Lung (tissue), 11 donors: ENCODE measurements at regions not wholly inside any gene's neighbourhood (a gene's known extent, or its start where the extent isn't known, plus 50 kb on each side); places are given as distances from the start of the nearest gene placed in this dataset.

ENCODE experiments used
- ATAC-seq: fragments of 200-7000 bp; cut with Tn5 transposase; one replicate; pipeline ENCODE4 v1.9.1; 2020; ENCODE audit warnings: moderate number of reproducible peaks; ENCODE audit not compliant: insufficient read depth, low FRiP score
- DNase-seq, 3 donors: peaks; one replicate each; pipeline ENCODE4 v3.0.0-alpha.2; 2013 to 2017
- H3K27ac ChIP-seq, 2 donors: one replicate each; pipeline ENCODE4 v1.5.1; 2013; ENCODE audit warnings: mild to moderate bottlenecking in 2 of 2, moderate library complexity in 2 of 2, control low read depth in 1 of 2, inconsistent platforms in 1 of 2, low read depth in 1 of 2, low read length in 1 of 2
- H3K27me3 ChIP-seq, 3 donors: one replicate each; pipeline ENCODE4 v1.5.1; 2013; ENCODE audit warnings: low read length in 2 of 3; ENCODE audit not compliant: control insufficient read depth in 3 of 3, insufficient read depth in 3 of 3
- H3K36me3 ChIP-seq, 4 donors: one replicate each; pipeline ENCODE4 v1.5.1; 2013; ENCODE audit warnings: low read length in 4 of 4, mild to moderate bottlenecking in 1 of 4, moderate library complexity in 1 of 4; ENCODE audit not compliant: control insufficient read depth in 4 of 4, insufficient read depth in 4 of 4
- H3K4me1 ChIP-seq, 5 donors: one replicate each; pipeline ENCODE4 v1.5.1; 2013; ENCODE audit warnings: low read length in 5 of 5, mild to moderate bottlenecking in 2 of 5, moderate library complexity in 1 of 5; ENCODE audit not compliant: control insufficient read depth in 5 of 5, insufficient read depth in 5 of 5
- H3K4me3 ChIP-seq: one replicate; pipeline ENCODE4 v1.5.1; 2013; ENCODE audit warnings: mild to moderate bottlenecking, control low read depth, moderate library complexity
- H3K9ac ChIP-seq, 2 donors: one replicate each; pipeline ENCODE4 v1.5.1; 2013; ENCODE audit warnings: low read length in 2 of 2, control low read depth in 1 of 2; ENCODE audit not compliant: insufficient read depth in 1 of 2
- H3K9me3 ChIP-seq, 4 donors: one replicate each; pipeline ENCODE4 v1.5.1; 2013; ENCODE audit warnings: low read length in 3 of 4, mild to moderate bottlenecking in 1 of 4, moderate library complexity in 1 of 4; ENCODE audit not compliant: control insufficient read depth in 4 of 4, insufficient read depth in 3 of 4
- CTCF ChIP-seq: IDR thresholded peaks from 2 replicates; pipeline ENCODE4 v1.5.1; 2012; ENCODE audit warnings: mild to moderate bottlenecking; ENCODE audit errors: control extremely low read depth, extremely low read depth
- WGBS, 2 donors: extraction: QIAGEN DNeasy Blood & Tissue Kit; methylation state at CpG; one replicate each; pipeline ENCODE4 v1.1.7; 2013; 5-methylcytosine and 5-hydroxymethylcytosine counted together
- donor health status: control.
- donor health status: control.
- donor health status: Bipolar disorder and iron deficiency.
- donor health status: healthy.
- donor health status: DM: yes; HTN: yes; CAD: no.

GRCh38 chr10:63707254-63707910, 186.2 kb downstream of the REEP3 start:
- H3K9me3 ChIP-seq: peaks cover 0 to 1% (median 0%) of the 10 kb centered on the region in 4 donors
- H3K9ac ChIP-seq: no peak overlapping the region
- peak; percentile 44 for ATAC-seq

GRCh38 chr10:63708421-63708820, 187.2 kb downstream of the REEP3 start:
- Histone ChIP-seq H3K4me1 (peaks cover 16 to 26% (median 22%) of the 10 kb centered on the region in 5 donors), H3K27ac (peak overlapping the region in 1 of 2 donors; percentile 45), H3K9ac (no peak overlapping the region), H3K4me3 (no peak overlapping the region), H3K27me3 (no peaks in the 10 kb centered on the region), H3K9me3 (peaks cover 0 to 1% (median 0%) of the 10 kb centered on the region in 4 donors), H3K36me3 (no peaks in the 10 kb centered on the region)
- no peak for DNase-seq
- TF ChIP-seq CTCF: no peak
- ATAC-seq: no peak
- 67 to 81% methylated on average over 5 of the region's 5 CpGs for WGBS, 2 donors

More at GRCh38 chr10:63707254-63707910, 186.2 kb downstream of the REEP3 start:
- Histone ChIP-seq H3K4me3 (no peak overlapping the region), H3K36me3 (no peaks in the 10 kb centered on the region), H3K4me1 (peaks cover 9 to 21% (median 20%) of the 10 kb centered on the region in 5 donors), H3K27me3 (no peaks in the 10 kb centered on the region), H3K27ac (peak overlapping the region; percentile 61 to 72)
- DNase-seq: no peak
- WGBS, 2 donors: 25 to 55% methylated on average over 1 of the region's 1 CpG
- no peak for TF ChIP-seq CTCF

GRCh38 chr10:63710703-63711102, 189.5 kb downstream of the REEP3 start:
- Histone ChIP-seq H3K4me1 (peaks cover 16 to 32% (median 27%) of the 10 kb centered on the region in 5 donors), H3K9me3 (peaks cover 0 to 1% (median 0%) of the 10 kb centered on the region in 4 donors), H3K27me3 (no peaks in the 10 kb centered on the region), H3K9ac (no peak overlapping the region), H3K4me3 (no peak overlapping the region), H3K27ac (peak overlapping the region in 1 of 2 donors; percentile 89), H3K36me3 (no peaks in the 10 kb centered on the region)
- DNase-seq: no peak
- no peak for ATAC-seq
- TF ChIP-seq CTCF: no peak

GRCh38 chr10:63711361-63711760, 190.2 kb downstream of the REEP3 start:
- Histone ChIP-seq H3K9me3 (peaks cover 0 to 1% (median 0%) of the 10 kb centered on the region in 4 donors), H3K4me3 (no peak overlapping the region), H3K27ac (peak overlapping the region; percentile 89 to 95), H3K27me3 (no peaks in the 10 kb centered on the region), H3K4me1 (peaks cover 16 to 32% (median 27%) of the 10 kb centered on the region in 5 donors), H3K9ac (no peak overlapping the region), H3K36me3 (no peaks in the 10 kb centered on the region)
- no peak for TF ChIP-seq CTCF
- DNase-seq: no peak
- WGBS, 2 donors: 52 to 63% methylated on average over 4 of the region's 4 CpGs
- no peak for ATAC-seq
